ENCODE measurements at regions not wholly inside any gene's neighbourhood (a gene's known extent, or its start where the extent isn't known, plus 50 kb on each side); places are given as distances from the start of the nearest gene placed in this dataset.
"Not testable (repeated sequence)": the region's sequence is repeated elsewhere in the genome, so short reads cannot be mapped to it uniquely, and the experiment has no call there.

DNA sequence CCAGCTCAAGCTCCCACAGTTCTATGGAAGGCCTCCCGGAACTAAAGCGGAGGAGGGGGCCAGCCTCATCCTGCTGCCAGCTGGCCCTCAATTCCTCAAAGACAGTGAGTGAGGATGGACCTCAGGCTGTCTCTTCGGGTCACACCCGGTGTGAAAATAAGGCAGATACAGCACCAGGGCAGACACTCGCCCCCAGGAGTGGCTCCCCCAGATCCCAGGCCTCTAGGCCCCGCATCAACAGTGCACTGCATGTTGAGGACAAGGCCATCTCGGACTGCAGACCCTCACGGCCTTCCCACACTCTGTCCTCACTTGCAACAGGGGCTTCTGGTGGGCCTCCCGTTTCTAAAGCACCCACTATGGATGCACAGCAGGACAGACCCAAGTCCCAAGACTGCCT is 239.2 kb upstream of the ZNF322 start:
- H3K36me3 ChIP-seq (ENCODE audit: control insufficient read depth in 2 of 3, insufficient read depth in 3 of 3, low read length in 3 of 3); H3K4me1 ChIP-seq (ENCODE audit: control insufficient read depth in 2 of 3, insufficient read depth in 2 of 3, low read depth in 1 of 3, low read length in 3 of 3); FAIRE-seq; H3K27ac ChIP-seq (ENCODE audit: low read depth in 2 of 2, low read length in 2 of 2); DNase-seq; H3K27me3 ChIP-seq (ENCODE audit: control insufficient read depth, insufficient read depth, low read length); intact Hi-C loops (cut with DNase I); H3K9me3 ChIP-seq (ENCODE audit: control insufficient read depth in 2 of 3, insufficient read depth in 1 of 3, low read length in 3 of 3); H3K9ac ChIP-seq (ENCODE audit: low read length in 3 of 3); H3K4me3 ChIP-seq (ENCODE audit: low read length in 3 of 3): not testable (repeated sequence)

GRCh38 chr6:26924206-26924605 is 264.7 kb upstream of the ZNF322 start:
- intact Hi-C loops (cut with DNase I); H3K27ac ChIP-seq (ENCODE audit: low read depth in 2 of 2, low read length in 2 of 2); H3K4me3 ChIP-seq (ENCODE audit: low read length in 3 of 3); H3K9ac ChIP-seq (ENCODE audit: low read length in 3 of 3); DNase-seq; FAIRE-seq; H3K9me3 ChIP-seq (ENCODE audit: control insufficient read depth in 2 of 3, insufficient read depth in 1 of 3, low read length in 3 of 3); H3K4me1 ChIP-seq (ENCODE audit: control insufficient read depth in 2 of 3, insufficient read depth in 2 of 3, low read depth in 1 of 3, low read length in 3 of 3); H3K27me3 ChIP-seq (ENCODE audit: control insufficient read depth, insufficient read depth, low read length); H3K36me3 ChIP-seq (ENCODE audit: control insufficient read depth in 2 of 3, insufficient read depth in 3 of 3, low read length in 3 of 3): not testable (repeated sequence)

DNA sequence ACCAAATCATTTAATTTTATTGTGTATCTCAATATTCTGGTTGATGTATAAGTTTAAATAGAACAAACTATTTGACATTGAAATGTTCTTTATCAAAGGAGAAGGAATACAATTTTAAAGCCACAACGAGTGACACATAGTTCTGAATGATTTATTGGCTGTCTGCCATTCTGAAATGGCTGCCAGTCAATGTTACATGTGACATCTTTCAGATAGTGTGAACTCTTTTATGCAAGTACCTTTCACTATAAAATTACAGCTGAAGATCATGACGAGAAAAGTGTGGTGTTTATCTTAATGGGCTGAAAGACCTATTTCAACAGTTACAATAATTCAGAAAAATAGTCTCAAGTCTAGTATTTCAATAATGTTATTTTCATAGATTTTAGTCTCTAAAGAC is 268.6 kb upstream of the ZNF322 start:
- intact Hi-C loops (cut with DNase I); H3K36me3 ChIP-seq (ENCODE audit: control insufficient read depth in 2 of 3, insufficient read depth in 3 of 3, low read length in 3 of 3); FAIRE-seq; H3K4me3 ChIP-seq (ENCODE audit: low read length in 3 of 3); H3K27ac ChIP-seq (ENCODE audit: low read depth in 2 of 2, low read length in 2 of 2); H3K4me1 ChIP-seq (ENCODE audit: control insufficient read depth in 2 of 3, insufficient read depth in 2 of 3, low read depth in 1 of 3, low read length in 3 of 3); H3K9ac ChIP-seq (ENCODE audit: low read length in 3 of 3); H3K9me3 ChIP-seq (ENCODE audit: control insufficient read depth in 2 of 3, insufficient read depth in 1 of 3, low read length in 3 of 3); H3K27me3 ChIP-seq (ENCODE audit: control insufficient read depth, insufficient read depth, low read length); DNase-seq: not testable (repeated sequence)

- H3K9me3 ChIP-seq (ENCODE audit: control insufficient read depth in 2 of 3, insufficient read depth in 1 of 3, low read length in 3 of 3); H3K27ac ChIP-seq (ENCODE audit: low read depth in 2 of 2, low read length in 2 of 2); H3K9ac ChIP-seq (ENCODE audit: low read length in 3 of 3); DNase-seq; intact Hi-C loops (cut with DNase I); H3K36me3 ChIP-seq (ENCODE audit: control insufficient read depth in 2 of 3, insufficient read depth in 3 of 3, low read length in 3 of 3); H3K4me1 ChIP-seq (ENCODE audit: control insufficient read depth in 2 of 3, insufficient read depth in 2 of 3, low read depth in 1 of 3, low read length in 3 of 3); FAIRE-seq; H3K27me3 ChIP-seq (ENCODE audit: control insufficient read depth, insufficient read depth, low read length); H3K4me3 ChIP-seq (ENCODE audit: low read length in 3 of 3): not testable (repeated sequence)
Observed at GRCh38 chr6:26937258-26937657, 277.7 kb upstream of the ZNF322 start.

- FAIRE-seq; H3K9me3 ChIP-seq (ENCODE audit: control insufficient read depth in 2 of 3, insufficient read depth in 1 of 3, low read length in 3 of 3); intact Hi-C loops (cut with DNase I); DNase-seq; H3K27me3 ChIP-seq (ENCODE audit: control insufficient read depth, insufficient read depth, low read length); H3K4me1 ChIP-seq (ENCODE audit: control insufficient read depth in 2 of 3, insufficient read depth in 2 of 3, low read depth in 1 of 3, low read length in 3 of 3); H3K27ac ChIP-seq (ENCODE audit: low read depth in 2 of 2, low read length in 2 of 2); H3K9ac ChIP-seq (ENCODE audit: low read length in 3 of 3); H3K36me3 ChIP-seq (ENCODE audit: control insufficient read depth in 2 of 3, insufficient read depth in 3 of 3, low read length in 3 of 3); H3K4me3 ChIP-seq (ENCODE audit: low read length in 3 of 3): not testable (repeated sequence)
Observed at GRCh38 chr6:26951211-26951610, 291.7 kb upstream of the ZNF322 start.

GRCh38 chr6:26956078-26956600 is 291.4 kb upstream of the PRSS16 start:
- peak; percentile 38 to 82 (median 61) for DNase-seq
- H3K4me1 ChIP-seq (ENCODE audit: control insufficient read depth in 2 of 3, insufficient read depth in 2 of 3, low read depth in 1 of 3, low read length in 3 of 3); H3K9me3 ChIP-seq (ENCODE audit: control insufficient read depth in 2 of 3, insufficient read depth in 1 of 3, low read length in 3 of 3); H3K36me3 ChIP-seq (ENCODE audit: control insufficient read depth in 2 of 3, insufficient read depth in 3 of 3, low read length in 3 of 3); H3K27me3 ChIP-seq (ENCODE audit: control insufficient read depth, insufficient read depth, low read length); intact Hi-C loops (cut with DNase I); H3K27ac ChIP-seq (ENCODE audit: low read depth in 2 of 2, low read length in 2 of 2); FAIRE-seq: not testable (repeated sequence)
- H3K4me3 ChIP-seq (ENCODE audit: low read length in 3 of 3): peak overlapping the region; percentile 61 to 66 (median 64)
- H3K9ac ChIP-seq (ENCODE audit: low read length in 3 of 3): peak overlapping the region in 1 of 3 donors; percentile 51
